NCI-H2196 treated with DMSO at 0.1 percent for 48 hours (cell line): ENCODE measurements at regions not wholly inside any gene's neighbourhood (a gene's known extent, or its start where the extent isn't known, plus 50 kb on each side); places are given as distances from the start of the nearest gene placed in this dataset.
"Not testable (repeated sequence)": the region's sequence is repeated elsewhere in the genome, so short reads cannot be mapped to it uniquely, and the experiment has no call there.

Experiments
- DNase-seq: peaks from one replicate; lab custom pipeline; 2025; ENCODE audit not compliant: unreplicated experiment; lab: John Stamatoyannopoulos, UW

DNA sequence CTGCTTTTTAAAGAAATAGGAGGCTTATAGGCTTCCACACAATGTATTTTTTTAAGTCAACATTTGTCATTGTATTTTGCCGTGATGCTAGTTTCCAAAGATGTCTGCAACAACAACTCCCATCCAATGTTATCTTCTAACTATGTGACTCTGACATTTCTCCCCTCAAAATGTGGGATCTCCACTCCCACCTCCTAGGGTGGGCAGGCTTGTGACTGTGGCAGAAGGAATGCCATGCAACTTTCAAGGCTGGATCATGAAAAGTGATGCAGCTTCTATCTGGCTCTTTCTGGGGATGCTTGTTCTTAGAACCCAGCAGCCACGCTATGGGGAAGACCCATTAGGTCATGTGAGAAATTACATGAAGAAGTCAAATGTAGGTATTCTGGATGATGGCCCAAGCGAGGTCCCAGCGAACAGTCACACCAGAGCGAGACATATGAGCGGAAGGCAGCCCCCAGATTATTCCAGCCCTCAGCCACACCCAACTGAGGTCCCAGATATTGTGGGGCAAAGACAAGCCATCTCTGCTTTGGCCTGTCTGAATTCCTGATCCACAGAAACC lies 124.3 kb downstream of the BDH1 start:
- no peak for DNase-seq

DNA sequence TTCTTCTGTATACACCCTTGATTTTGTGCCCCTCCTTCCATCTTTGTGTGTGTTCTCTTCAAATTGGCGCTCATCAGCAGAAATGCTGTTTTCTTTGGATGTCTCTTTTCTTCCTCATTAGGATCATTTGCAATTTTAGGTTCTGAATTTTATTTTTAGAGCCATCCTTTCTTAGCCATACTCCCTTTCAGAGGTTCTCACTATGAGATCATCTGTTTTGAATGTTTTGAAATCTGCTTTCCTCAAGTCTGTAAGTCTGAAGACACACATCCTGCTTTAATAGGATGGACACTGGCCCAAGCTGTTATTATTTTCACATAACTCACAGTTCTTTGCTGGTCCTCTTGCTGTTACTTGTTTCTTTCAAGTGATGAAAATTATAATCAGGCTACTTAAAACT lies 124.8 kb downstream of the BDH1 start:
- no peak for DNase-seq

DNA sequence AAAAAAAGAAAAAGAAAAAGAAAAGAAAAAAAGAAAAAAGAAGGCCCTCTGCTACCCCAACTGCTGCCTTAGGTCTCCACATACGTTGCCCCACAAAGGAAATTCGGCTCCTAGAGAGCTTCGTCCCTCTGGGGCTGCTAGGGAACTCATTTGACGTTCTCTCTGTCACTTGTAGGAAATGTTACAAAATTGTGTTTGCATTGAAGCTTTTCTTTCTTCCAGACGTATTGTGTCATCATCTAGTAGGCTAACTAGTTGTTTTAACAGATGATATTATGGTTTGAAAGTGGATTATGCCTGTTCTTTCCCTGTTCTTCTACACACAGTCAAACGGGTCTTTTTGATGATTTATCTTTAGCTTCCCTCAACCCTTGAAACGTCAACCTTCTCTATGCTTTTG lies 125.3 kb downstream of the BDH1 start:
- DNase-seq, result no peak

DNA sequence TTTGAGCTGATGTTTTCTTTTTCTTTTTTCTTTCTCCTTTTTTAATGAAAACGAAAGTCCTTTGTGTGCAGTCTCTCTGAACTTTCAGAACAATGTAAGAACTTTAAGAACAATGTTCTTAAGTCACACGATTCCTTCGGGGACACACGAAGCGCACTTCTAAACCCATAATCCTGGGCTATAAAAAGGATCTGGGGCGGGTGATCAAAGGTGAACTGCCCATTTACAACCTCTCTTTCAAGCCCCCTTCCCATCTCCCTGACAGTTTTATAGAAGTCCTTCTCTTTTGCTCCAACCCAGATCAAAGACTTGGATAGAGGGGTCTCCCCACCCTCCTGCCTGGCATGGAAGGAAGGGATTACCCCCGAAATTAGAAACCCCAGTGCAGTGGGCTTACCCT lies 126.8 kb downstream of the BDH1 start:
- no peak for DNase-seq

DNA sequence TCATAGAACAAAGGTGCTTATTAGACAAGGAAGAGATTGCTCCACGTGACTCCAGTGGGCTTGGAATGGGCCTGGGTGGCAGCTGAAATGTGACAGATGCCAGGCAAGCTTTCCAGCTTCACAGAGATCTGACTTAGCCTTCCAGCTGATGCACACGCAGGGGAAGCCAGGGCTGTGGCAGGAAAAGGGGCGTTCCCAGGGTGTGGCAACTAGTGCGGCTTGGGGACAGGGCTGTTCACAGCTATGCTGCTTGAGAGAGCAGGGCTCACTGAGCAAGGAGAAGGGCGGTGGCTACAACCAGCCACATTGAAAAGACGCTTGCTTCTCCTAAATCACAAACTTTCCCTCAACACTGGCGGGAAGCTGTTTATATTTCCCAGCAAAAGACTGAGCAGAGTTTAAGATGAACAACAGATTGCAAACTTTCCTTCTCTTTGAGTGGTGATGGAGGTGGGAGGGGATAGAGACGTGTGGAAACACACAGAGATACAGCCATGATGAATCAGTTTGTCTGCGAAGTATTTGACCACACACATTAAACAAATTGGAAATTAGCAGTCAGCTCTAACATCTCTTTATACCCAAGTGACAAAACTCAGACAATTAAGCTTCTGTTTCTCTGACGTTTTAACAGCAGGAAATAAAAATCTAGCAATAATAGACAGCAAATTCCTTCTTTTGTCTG lies 127.5 kb downstream of the BDH1 start:
- no peak for DNase-seq

DNA sequence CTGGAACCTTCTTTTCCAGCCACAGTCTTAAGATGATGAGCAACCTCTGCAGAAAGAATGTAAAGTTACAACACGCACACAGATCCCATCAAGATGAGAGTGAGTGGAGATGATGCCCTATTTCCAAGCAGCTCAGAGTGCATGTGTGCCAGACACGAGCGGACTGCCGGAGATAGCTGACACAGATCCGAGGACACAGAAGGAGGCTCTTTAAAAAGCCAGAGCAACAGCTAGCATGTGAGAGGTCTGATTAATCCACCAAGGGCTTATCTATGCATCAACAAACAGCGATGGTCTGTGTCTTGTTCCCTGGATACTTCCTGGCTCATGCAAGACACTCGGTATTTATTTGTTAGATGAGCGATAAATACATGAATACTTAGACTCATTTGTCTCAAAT lies 128.6 kb upstream of the DLG1 start:
- DNase-seq, result no peak

DNA sequence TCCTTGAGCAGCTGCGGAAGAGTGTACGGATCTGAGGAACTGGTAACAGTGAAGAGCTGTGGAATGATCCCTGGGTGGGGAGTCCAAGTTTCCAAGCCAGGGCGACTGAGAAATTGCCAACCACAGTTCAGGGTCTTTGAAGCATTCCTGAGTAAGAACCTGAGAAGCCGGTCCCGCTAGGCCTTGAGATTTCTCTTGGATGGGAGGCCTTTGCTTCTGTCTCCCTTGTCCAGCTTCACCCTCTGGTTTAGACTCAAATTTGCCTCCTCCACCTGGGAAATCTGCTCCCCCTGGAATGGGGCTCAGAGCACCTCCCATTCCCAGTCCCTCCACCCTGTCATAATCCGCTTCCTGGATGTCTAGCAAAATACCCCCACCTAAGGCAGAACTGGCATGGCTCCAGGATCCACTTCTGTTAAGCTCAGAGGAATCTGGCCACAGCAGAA lies 127.7 kb upstream of the DLG1 start:
- no peak for DNase-seq

DNA sequence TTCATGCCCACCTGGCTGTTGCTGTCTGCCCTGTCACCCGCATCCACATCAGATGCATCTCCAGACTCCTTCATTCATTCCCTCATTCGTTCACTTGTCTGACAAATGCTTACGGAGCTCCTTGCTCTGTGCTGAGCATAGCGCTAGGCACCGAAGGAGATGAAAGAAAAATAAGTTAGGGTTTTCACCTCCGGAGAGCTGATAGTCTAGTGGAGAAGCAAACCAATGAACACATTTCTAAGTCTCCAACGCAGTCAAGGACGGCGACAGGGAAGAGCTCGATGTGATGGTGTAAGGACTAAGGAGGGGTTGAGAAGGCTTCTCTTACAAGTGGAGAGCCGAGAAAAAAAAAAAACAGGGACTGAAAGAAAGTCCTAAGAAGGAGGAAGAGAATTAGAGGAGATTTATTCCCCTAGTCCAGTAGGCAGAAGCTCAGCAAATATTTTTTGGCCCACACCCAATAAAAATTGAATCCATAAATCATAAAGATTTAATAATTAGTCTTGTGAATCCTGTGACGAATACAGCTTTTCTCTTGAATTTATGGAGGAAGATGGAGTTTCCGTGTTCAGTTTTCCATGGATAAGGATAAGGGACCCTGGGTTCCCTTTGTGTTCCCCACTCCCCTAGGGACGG lies 127.2 kb upstream of the DLG1 start:
- no peak for DNase-seq

DNA sequence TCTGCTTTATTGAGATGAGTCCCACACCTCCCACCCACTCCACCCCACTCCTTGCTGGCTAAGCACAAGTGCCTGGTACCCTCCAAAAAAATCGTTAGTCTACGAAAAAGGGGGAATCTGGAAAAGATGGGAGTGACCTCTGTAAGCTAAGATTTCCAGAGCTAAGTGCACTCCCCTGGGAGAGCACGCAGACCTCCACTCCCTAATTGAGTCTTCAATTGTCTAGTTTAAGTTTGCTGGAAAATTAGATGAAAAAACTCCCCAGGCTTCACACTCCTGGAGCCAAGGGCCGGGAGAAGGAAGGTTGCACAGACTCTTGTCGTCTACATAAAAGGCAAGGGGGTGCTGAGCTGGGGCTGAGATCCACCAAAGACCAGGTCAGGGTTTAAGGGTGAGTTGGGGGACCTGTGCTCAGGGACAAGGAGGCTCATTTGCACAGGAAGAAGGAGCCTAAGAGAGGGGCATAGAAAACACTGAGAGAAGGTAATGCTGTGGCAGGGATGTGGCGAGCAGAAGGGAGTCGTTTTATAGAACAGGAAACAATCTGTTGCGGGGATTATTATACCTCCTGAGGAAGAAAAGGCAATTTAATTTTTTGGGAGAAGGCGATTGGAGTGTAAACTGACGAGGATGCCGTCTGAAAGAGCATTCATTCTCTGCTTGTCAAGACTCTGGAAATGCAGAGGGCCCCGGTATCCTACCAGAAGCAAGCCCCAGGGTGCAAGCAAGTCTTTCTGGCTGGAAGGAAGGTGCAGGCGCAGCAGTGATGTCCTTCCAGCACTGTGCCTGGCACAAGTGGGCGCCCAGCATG lies 126.5 kb upstream of the DLG1 start:
- DNase-seq, result no peak

DNA sequence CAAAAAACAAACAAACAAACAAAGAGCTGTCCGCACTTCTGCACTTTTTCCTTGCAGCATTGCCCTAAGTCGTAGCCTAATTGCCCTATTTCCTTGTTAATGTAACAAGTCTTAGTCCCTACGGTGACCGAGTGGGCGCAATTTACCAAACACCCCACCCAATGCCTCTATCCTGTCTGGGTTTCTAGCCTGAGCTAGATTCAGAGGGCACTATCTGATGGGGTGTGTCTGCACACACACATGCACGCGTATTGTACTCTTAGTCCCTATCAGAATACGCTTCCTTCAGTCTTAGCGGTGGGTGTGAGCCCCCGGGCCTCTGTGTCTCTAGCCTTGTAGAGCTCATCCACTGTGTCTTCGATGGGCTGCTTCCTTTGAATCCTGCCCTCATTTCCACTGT lies 125.9 kb upstream of the DLG1 start:
- DNase-seq, result no peak

DNA sequence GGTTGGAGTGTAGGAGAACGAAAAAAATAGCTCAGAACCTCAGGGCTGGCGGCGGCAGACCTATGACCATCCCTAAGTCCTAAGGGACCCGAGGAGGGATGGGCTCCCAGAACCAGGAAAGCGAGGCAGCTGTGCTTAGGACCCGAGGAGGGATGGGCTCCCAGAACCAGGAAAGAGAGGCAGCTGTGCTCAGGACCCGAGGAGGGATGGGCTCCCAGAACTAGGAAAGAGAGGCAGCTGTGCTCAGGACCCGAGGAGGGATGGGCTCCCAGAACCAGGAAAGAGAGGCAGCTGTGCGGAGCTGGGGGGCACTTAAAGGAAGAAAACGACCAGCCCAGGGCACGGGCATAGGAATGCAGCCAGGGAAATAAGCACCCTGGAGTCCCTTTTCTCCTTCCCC lies 125.0 kb upstream of the DLG1 start:
- DNase-seq, result no peak

DNA sequence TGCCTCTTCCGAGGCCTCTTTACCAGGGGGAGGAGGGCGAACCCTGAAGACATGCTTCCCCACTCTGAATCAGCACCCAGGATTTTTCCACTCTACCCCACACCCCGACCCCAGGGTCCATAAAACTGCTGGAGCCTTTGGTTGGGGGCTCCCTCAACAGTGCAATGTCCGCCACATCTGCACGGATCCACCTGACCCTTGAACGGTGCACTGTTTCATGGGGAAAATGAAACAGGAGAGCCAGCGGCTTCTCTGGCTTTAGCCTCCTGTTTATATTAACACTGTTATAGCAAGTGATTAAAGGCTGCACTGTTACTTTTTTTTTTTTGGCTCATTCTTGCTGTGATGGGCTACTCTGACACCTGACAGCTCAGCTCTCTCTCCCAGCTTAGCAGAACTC lies 124.1 kb upstream of the DLG1 start:
- no peak for DNase-seq

DNA sequence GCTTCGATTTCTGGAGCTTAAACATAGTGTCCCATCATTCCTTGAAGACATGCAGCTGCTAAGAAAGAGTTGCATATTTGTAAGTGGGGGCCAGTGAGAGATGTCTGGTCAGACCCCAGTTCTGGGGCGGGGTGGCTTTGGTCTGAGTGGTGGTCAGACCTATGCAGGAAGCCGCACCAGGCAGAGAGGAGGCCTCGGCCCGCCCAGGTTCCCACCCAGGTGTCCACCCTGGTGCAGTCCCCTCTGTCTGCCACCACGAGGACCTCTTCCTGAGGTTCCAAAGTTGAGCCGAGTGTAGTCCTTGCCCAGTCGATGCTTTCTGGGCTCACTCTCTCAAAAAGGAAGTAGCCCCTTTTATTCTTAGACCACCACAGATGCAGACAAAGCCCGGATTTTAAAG lies 122.6 kb upstream of the DLG1 start:
- no peak for DNase-seq

DNA sequence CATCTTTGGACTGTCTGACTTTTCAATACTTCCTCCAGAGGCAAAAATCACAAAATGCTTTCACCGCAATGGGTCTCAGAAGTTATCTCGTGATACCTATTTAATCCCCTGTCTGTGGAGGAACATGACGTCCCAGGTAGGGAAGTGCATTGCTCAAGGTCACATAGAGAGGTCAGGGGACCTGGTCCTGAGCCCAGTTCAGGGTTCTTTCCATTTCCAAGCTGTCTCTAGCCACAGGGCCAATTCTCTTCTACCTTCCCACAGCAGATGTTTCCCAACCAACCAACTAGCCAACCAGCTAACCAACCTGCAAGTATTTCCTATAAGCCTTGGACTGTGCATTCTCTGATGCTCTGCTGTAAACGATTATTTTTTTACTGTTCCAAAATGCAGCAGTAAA lies 122.2 kb upstream of the DLG1 start:
- DNase-seq, result no peak

DNA sequence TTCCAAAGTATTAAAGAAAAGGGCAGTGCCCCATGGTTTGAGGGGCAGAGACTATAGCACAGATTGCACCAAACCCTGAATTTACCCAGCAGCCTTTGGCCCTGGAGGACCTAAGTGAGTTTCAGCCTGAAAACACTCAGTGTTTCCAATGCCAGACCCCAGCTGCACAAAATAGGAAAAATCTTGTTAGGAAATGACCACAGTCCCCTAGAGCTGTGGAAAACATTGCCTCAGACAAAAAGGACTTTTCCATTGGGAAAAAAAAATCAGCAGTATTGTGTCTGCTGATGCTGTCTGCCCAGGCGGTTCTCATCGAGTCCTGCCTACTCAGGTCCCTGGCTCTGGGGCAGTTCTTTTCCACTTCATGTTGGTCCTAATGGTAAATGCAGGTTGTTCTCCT lies 121.7 kb upstream of the DLG1 start:
- DNase-seq, result no peak

DNA sequence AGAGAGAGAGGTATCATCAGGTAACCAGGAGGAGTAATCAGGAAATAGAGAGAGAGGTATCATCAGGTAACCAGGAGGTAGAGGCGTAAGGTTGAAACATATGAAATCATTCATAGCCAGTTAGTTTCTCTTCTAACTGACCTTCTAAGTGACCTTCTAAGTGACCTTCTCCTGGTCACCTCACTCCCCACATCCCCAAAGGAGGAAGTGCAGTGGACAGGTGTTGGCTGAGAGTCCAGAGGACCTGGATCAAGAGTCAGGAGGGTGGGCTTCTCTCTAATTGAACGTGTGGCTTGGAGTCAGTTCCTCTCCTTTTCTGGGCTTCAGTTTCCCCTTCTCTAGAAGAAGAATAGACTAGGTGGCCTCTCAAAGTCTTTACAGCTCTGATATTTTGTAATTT lies 121.3 kb upstream of the DLG1 start:
- DNase-seq, result no peak

DNA sequence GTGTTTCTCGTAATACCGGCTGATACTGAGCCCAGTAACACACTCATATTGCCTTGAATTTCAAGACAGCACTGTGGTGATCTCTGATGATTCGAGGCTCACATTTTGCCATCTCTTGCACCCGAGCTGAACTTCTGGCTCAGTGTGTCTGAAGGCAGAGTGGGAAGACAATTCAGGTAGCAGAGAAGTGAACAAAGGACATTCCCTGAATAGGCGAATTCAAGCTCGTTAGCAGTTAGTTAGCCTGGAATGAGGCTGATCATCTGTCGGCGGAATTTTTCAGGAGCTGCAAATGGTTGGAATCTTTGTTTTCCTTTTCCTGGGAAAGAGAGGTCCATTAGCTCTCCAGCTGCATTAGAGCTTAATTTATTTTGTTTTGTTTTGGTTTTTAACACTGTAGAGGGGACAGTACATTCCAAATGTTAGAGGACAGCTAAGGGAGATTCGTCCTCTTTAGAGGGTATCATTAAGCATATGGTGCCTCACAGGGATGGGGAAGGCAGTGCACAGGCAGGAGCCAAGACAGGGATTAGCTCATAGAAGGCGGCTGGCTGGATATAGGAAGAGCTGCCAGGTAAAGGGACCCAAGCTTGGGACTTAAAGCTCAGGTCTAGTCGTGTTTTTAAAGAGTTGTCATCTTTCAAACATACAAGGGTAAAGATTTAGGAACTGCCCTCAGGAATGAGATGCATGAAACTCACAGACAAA lies 119.7 kb upstream of the DLG1 start:
- no peak for DNase-seq

DNA sequence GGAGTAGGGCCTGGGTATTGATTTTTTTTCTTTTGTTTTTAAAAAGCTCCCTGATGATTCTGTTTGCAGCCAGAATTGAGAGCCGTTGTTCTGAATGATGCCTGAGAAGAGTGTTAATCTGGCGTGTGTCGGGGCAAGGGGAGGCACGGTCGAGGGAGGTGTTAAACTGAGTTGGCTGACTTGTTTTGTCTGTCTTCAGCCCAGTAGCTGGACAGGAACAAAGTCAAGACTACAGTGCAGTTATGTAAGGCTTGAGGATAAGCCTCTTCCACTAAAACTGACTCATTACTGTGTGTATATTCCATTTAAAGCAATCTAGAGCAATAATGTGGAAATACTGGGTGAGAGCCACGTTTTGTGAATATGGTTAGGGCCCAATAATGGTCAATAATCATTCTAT lies 119.0 kb upstream of the DLG1 start:
- DNase-seq, result no peak

DNA sequence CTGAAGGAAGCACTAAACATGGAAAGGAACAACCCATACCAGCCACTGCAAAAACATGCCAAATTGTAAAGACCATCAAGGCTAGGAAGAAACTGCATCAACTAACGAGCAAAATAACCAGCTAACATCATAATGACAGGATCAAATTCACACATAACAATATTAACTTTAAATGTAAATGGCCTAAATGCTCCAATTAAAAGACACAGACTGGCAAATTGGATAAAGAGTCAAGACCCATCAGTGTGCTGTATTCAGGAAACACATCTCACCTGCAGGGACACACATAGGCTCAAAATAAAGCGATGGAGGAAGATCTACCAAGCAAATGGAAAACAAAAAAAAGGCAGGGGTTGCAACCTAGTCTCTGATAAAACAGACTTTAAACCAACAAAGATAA lies 113.5 kb upstream of the DLG1 start:
- DNase-seq, result not testable (repeated sequence)

DNA sequence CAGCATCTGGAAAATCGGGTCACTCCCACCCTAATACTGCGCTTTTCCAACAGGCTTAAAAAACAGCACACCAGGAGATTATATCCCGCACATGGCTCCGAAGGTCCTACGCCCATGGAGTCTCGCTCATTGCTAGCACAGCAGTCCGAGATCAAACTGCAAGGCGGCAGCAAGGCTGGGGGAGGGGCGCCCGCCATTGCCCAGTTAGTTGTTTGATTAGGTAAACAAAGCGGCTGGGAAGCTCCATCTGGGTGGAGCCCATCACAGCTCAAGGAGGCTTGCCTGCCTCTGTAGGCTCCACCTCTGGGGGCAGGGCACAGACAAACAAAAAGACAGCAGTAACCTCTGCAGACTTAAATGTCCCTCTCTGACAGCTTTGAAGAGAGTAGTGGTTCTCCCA lies 111.8 kb upstream of the DLG1 start:
- not testable (repeated sequence) for DNase-seq
